ENCODE measurements at regions not wholly inside any gene's neighbourhood (a gene's known extent, or its start where the extent isn't known, plus 50 kb on each side); places are given as distances from the start of the nearest gene placed in this dataset.

GRCh38 chr1:29643281-29643680, 407.0 kb downstream of the PTPRU start (continued):
- TF ChIP-seq ZNF777 (CRISPR knock-in tag; IDR thresholded peaks at IDR 0.05) (no peak), JUND (CRISPR knock-in tag; IDR thresholded peaks at IDR 0.05) (no peak), ZKSCAN5 (CRISPR knock-in tag; IDR thresholded peaks at IDR 0.05) (no peak), ZNF292 (CRISPR knock-in tag; IDR thresholded peaks at IDR 0.05; ENCODE audit: borderline replicate concordance, low read depth) (no peak)

- no peaks in the 10 kb centered on the region for H3K9me3 ChIP-seq (ENCODE audit: low read length)
- no peak overlapping the region for H3K4me2 ChIP-seq (ENCODE audit: low read depth, low read length)
- ATAC-seq, result no peak
- in situ Hi-C loops (cut with HindIII; ENCODE audit: extremely low pct_ligation_motif_present, low pct_unique_long_range_greater_than_20kb), result no loop called here
- FAIRE-seq, result no peak
- no peaks in the 10 kb centered on the region for H3K36me3 ChIP-seq (replicated peaks in 1 of 2; ENCODE audit: control insufficient read depth in 1 of 2, insufficient read depth in 2 of 2, low read length in 2 of 2)
- H3K4me3 ChIP-seq (replicated peaks in 1 of 3; ENCODE audit: insufficient read depth in 1 of 3, low read depth in 2 of 3, low read length in 3 of 3), result no peak overlapping the region
- intact Hi-C loops (cut with micrococcal nuclease; ENCODE audit: unreplicated experiment), result no loop called here
- 0 out of 5 replicates have a peak, but pooled peaks cover 0 to 10% of the 10 kb centered on the region in 2 experiments for H3K27me3 ChIP-seq (ENCODE audit: control insufficient read depth in 1 of 2, insufficient read depth in 2 of 2, low read length in 2 of 2)
- H2AFZ ChIP-seq (ENCODE audit: low read length), result no peak overlapping the region
- ChIA-PET CTCF (ENCODE audit: low intra/inter-chr PET ratio, low total read pairs) (no interaction called here), POLR2A (no interaction called here)
- no peaks in the 10 kb centered on the region for H3K79me2 ChIP-seq (ENCODE audit: insufficient read depth, low read length)
- no TSS peak for BruUV-seq (replicated peaks)
- 48% methylated on average over 6 of the region's 6 CpGs for WGBS (ENCODE audit: low lambda C conversion rate)
- TF ChIP-seq ZNF629 (CRISPR knock-in tag; conservative IDR thresholded peaks at IDR 0.05), result peak; percentile 59
- TF ChIP-seq MXI1 (IDR thresholded peaks at IDR 0.05; ENCODE audit: borderline replicate concordance, low read depth, low read length), result no peak
- H4K20me1 ChIP-seq (ENCODE audit: insufficient read depth, low read length), result no peaks in the 10 kb centered on the region
- no peak overlapping the region for H3K27ac ChIP-seq (ENCODE audit: extremely low read length, insufficient read depth, low read length)
- H3K9ac ChIP-seq (ENCODE audit: insufficient read depth, low read depth, low read length), result no peak overlapping the region
- no peak for DNase-seq (ENCODE audit: low spot score)
- H3K4me1 ChIP-seq (ENCODE audit: insufficient read depth, low read length), result no peaks in the 10 kb centered on the region
These were observed 406.2 kb downstream of the PTPRU start for GRCh38 chr1:29642519-29642918.

GRCh38 chr1:29641921-29642320, 405.6 kb downstream of the PTPRU start:
- Histone ChIP-seq H3K4me1 (ENCODE audit: insufficient read depth, low read length) (no peaks in the 10 kb centered on the region), H3K36me3 (replicated peaks in 1 of 2; ENCODE audit: control insufficient read depth in 1 of 2, insufficient read depth in 2 of 2, low read length in 2 of 2) (no peaks in the 10 kb centered on the region), H4K20me1 (ENCODE audit: insufficient read depth, low read length) (no peaks in the 10 kb centered on the region), H3K9me3 (ENCODE audit: low read length) (no peaks in the 10 kb centered on the region), H3K4me3 (replicated peaks in 1 of 3; ENCODE audit: insufficient read depth in 1 of 3, low read depth in 2 of 3, low read length in 3 of 3) (no peak overlapping the region), H3K27ac (ENCODE audit: extremely low read length, insufficient read depth, low read length) (no peak overlapping the region), H3K79me2 (ENCODE audit: insufficient read depth, low read length) (no peaks in the 10 kb centered on the region), H2AFZ (ENCODE audit: low read length) (no peak overlapping the region), H3K27me3 (ENCODE audit: control insufficient read depth in 1 of 2, insufficient read depth in 2 of 2, low read length in 2 of 2) (0 out of 5 replicates have a peak, but pooled peaks cover 0 to 10% of the 10 kb centered on the region in 2 experiments), H3K9ac (ENCODE audit: insufficient read depth, low read depth, low read length) (no peak overlapping the region), H3K4me2 (ENCODE audit: low read depth, low read length) (no peak overlapping the region)
- in situ Hi-C loops (cut with HindIII; ENCODE audit: extremely low pct_ligation_motif_present, low pct_unique_long_range_greater_than_20kb) (no loop called here), intact Hi-C loops (cut with micrococcal nuclease; ENCODE audit: unreplicated experiment) (no loop called here)
- DNase-seq (ENCODE audit: low spot score) (no peak), ATAC-seq (no peak), FAIRE-seq (no peak)
- ChIA-PET CTCF (ENCODE audit: low intra/inter-chr PET ratio, low total read pairs) (no interaction called here), POLR2A (no interaction called here)
- BruUV-seq (replicated peaks), result no TSS peak
- WGBS (ENCODE audit: low lambda C conversion rate), result 2% methylated on average over 3 of the region's 3 CpGs
- no peak for TF ChIP-seq RFXAP (CRISPR knock-in tag; IDR thresholded peaks at IDR 0.05; ENCODE audit: borderline replicate concordance)
- TF ChIP-seq SALL1 (CRISPR knock-in tag; IDR thresholded peaks at IDR 0.05), result no peak
- no peak for TF ChIP-seq ZNF276 (CRISPR knock-in tag; IDR thresholded peaks at IDR 0.05; ENCODE audit: low read depth)
- TF ChIP-seq MYC (CRISPR knock-in tag; IDR thresholded peaks at IDR 0.05; ENCODE audit: borderline replicate concordance), result no peak
- TF ChIP-seq ZBTB10 (CRISPR knock-in tag; IDR thresholded peaks at IDR 0.05; ENCODE audit: borderline replicate concordance), result no peak
- no peak for TF ChIP-seq ZMYM2 (CRISPR knock-in tag; IDR thresholded peaks at IDR 0.05)
- no peak for TF ChIP-seq STAG1 (CRISPR knock-in tag; IDR thresholded peaks at IDR 0.05)
- TF ChIP-seq ZFP36L1 (CRISPR knock-in tag; IDR thresholded peaks at IDR 0.05), result no peak
- no peak for TF ChIP-seq SOX6 (IDR thresholded peaks at IDR 0.05)
- TF ChIP-seq SOX6 (CRISPR knock-in tag; IDR thresholded peaks at IDR 0.05), result no peak
